HG03565 (cell line): ENCODE measurements at regions not wholly inside any gene's neighbourhood (a gene's known extent, or its start where the extent isn't known, plus 50 kb on each side); places are given as distances from the start of the nearest gene placed in this dataset.
"Not testable (repeated sequence)": the region's sequence is repeated elsewhere in the genome, so short reads cannot be mapped to it uniquely, and the experiment has no call there.

ENCODE experiments used
- ATAC-seq: cut with Tn5 transposase; IDR thresholded peaks from one replicate; pipeline ENCODE4 v1.9.1; 2021; ENCODE audit warnings: mild to moderate bottlenecking, moderate library complexity; ENCODE audit not compliant: unreplicated experiment

DNA sequence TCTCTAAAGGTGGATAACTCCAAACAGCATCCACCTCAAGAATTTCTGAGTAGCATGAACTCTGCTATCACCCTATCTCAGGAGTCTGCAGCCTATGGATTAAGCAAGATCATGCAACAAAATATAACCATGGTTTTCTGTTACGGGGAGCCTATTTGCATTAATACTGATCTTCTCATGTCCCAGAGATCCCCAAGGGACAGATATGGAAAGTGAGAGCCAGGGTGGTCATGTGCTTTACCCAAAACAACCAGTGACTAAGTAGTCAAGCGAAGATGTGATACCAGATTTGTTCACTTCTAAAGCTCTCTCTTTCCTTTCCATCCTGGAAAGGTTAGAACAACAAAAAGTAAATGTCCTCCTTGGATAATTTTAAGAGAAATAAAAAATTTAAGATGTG lies 125.1 kb downstream of the PRRX1 start:
- no peak for ATAC-seq

DNA sequence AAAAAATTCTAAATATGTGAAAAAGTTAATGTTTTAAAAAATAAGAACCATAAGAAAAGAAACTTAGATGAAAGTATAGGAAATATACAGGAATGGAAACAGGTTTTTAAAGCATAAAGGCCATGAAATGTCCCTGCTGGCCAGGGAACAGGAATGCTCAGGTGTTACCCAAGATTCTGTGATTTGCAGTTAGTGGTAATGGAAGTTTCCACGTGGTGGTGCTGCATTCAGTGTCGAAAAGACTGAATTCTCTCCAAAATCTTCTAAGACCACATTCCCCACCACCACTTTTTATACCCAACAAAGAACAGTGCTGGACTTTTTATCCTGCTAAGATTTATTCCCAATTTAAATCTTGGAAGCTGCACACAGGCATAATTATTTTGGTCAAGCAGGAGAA lies 126.2 kb downstream of the PRRX1 start:
- ATAC-seq: no peak

DNA sequence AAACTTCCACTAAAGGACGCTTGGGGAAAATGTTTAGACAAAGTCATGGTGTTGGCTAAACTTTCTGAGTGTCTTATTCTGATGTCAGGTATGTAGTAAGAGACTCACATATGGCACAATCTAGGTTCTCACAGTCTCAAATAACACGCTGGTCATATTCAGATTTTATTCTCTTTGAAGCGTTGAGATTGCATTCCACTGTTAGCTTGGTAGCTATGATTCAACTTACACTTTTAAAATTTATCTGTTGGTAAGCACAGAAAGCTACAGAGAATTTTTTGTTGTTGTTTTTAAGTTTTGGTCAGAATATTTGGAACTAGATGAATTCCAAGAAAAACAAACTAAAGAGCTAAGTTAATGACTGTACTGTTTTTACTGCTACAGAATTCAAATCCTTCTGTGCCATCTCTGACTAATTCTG lies 126.7 kb downstream of the PRRX1 start:
- ATAC-seq: no peak

DNA sequence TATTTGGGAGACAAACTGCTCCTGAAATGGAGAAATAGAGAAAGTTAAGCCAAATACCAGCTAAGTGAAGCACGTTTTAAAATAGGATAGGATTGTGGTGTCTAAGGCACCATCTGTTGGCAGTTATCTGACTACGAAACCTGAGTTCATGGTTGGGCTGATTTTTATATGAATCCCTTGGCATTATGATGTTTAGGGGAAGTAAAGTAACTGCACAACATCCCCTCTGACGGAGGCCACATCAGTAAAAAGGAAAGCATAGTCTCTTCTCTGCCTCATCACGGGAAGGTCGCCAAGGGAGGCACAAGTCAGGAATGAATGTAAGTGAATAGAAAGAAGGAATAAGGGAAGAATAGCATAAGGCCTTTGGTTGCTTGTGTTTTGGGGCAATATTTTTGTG lies 128.0 kb downstream of the PRRX1 start:
- no peak for ATAC-seq

DNA sequence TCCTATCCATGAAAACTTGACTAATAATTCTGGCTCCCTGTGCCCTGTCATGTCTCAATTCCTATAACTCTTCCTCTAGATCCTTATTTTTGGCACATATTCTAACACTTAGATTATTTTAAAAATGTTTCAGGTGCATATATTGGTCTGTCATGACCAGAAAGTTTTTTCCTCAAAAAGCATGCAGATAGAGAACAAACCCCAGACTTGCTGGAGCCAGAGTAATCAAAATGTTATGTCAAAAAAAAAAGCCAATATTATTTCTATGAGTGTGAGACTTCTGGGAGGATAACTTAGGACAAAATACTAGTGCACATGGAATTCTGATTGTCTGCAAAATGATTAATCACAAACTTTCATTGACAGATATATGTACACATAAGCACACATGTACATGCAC lies 135.1 kb upstream of the MROH9 start:
- ATAC-seq: no peak

DNA sequence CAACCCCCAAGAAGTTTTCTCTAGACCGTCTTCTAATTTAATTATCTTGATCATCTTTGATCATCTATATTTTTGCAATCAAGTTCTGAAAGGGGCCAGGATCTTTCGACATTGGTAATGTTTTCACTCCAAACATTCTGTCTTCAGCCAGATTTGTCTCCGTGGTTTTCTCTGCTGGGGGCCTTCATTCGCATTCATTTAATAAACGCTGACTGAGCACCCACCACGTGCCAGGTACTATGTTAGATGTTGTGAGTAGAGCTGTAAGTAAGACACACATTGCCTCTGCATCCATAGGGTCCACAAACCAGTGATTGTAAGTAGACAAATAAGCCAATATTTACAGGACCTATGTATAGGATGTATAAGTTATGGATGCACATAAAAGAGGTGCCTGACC lies 134.5 kb upstream of the MROH9 start:
- no peak for ATAC-seq

DNA sequence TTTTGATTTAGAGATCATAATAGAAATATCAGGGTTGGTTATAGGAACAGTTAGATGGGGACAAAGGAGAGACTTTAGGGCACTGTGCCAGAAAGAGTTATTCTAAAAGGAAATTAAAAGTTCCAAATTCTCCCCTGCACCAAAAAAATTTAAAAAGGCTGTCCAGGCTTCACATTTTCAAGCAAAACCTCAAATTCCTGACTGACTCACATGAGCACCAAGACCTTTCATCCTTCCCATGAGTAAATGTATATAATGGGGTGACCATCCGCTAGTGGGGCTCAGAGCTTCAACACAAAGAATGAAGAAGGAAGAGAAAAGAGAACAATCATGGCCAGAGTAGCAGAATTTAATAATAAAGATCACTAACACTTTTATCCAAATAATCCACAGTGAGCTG lies 131.6 kb upstream of the MROH9 start:
- ATAC-seq: no peak

DNA sequence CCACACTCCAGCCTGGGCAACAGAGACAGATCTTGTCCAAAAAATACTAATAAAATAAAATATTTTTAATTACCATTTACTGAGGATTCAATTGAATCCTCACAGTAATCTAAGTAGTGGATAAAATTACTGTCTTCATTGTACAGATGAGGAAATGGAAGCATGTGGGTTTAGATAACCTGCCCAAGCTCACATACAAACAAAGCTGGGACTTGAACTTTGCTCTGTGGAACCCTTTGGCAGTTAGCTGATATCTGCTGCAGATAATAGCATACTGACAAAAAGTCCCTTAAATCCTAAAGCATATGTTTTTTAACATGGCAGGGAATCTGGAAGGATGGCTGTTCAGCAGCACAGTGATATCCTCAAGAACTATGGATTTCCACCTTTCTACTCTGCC lies 130.9 kb upstream of the MROH9 start:
- ATAC-seq: no peak

DNA sequence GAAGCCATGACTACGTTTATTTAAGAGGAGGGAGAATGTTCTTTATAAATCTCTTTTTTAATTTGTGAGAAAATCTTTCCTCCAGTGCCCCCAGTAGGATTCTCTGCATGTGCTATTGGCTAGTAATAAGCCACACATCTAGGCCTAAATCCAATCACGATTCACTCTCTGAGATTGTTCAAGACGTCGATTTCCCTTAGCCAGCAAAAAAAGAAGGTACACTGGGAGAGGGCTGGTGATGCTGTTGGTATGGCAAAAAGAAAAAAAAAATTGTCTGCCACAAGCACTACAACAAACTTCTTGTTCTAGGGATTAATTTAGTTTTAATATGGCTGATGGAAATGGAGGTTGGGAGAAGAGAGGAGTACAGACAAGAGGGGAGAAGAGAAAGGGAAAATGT lies 130.5 kb upstream of the MROH9 start:
- ATAC-seq: no peak

DNA sequence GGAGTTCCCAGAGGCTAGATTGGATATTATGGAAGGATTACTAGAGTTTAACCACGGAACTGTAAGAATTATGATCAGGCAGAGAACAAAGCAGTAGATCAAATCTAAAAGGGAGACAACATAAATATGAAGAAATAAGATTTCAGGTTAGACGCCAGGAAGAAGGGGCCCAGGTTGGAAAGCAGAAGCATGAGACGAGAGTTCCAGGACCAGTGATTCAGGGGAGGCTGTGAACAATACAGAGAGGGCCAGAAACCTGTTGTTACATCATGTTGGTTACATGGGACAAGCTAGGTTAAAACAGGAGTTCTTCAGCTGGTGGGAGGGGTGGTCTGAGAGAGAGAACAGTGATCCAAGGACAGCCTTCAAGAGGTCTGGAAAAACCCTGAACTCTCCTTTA lies 128.4 kb upstream of the MROH9 start:
- ATAC-seq: no peak

DNA sequence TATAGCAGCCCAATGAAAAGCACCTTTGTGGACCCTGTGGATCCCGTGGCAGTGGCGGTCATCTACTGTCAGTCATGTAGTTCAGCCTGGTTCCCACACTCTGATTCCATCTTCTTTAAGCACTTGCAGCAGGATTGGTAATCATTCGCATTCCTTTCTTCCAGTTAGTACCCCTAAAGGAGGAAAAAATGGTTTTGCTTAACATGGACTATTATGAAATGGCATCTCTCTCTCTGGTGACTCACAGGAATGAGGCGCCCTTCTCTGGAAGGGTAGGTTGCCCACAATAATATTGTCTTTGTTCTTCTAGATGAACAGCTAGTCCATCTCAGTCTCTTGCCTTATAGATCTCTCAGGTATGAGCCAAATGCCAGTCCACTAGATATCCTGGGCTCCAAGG lies 127.9 kb upstream of the MROH9 start:
- ATAC-seq: no peak

DNA sequence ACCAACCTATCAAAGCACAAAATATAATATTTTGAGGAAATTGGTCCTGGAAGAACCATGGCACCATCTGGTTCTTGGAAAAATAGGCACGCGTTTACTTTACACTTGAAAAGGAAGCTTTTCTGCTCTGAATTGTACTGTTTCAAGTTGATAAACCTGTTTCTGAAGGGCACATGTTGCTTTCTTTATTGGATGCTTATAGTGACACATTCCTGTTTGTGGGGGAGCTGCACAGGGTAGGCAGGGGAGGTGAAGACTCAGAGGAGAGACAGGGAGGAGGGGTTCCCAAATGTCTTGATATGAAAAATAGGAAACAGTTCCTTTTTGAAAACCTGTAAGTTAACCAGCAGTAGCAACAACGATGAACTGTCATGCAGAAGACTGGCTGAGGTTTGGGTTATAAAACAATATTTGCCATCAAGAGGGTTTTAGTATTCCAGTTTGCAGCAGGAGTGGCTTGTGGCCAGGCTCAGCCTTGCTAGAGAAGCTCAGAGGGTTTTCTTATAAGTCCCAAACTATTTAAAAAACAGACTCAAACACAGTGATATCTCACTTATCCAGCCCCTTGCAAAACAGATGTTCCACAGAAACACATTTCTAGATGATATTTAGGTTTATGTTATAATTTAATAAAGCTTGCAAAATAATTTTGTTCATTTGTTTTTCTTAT lies 127.0 kb upstream of the MROH9 start:
- no peak for ATAC-seq

DNA sequence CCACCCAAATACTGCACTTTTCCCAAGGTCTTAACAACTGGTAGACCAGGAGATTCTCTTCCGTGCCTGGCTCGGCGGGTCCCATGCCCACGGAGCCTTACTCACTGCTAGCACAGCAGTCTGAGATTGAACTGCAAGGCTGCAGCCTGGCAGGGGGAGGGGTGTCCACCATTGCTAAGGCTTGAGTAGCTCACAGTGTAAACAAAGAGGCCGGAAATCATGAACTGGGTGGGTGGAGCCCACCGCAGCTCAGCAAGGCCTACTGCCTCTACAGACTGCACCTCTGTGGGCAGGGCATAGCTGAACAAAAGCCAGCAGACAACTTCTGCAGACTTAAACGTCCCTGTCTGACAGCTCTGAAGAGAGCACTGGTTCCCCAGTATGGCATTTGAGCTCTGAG lies 124.3 kb upstream of the MROH9 start:
- ATAC-seq: not testable (repeated sequence)

DNA sequence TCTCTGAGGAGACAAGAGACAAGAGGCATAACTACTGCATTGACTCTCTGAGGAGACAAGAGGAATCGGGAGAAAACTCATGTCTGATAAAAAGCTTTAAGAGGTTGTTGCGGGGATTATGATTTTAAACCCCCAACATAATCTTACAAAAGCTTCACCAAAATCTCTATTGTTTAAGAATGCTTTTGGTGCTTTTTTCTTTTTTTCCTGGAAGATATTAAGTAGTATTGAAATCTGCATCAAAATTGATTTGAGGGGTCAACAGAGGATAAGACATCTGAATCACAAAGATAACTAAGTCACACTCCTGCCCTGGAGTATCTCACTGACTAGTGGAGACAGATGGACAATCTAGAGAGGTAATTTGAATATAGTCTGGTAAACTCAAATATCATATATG lies 115.6 kb upstream of the MROH9 start:
- no peak for ATAC-seq

DNA sequence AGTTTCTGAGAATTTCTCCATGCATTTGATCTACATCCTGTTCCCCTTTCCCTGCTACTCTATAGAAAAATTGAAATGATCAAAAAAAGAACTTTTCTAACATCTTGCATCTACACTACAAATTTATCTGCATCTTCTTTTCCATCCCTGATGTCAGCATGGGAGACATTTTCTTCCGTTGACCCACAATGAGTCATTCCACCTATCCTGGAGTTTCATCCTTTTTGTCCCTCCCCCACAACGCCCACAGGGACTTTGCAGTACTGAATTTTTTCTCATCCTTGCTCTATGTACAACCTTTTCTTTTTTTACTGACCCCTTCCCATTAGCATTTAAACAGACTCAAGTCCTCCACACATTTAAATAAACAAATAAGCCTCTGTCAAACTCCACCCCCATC lies 112.2 kb upstream of the MROH9 start:
- ATAC-seq: no peak

DNA sequence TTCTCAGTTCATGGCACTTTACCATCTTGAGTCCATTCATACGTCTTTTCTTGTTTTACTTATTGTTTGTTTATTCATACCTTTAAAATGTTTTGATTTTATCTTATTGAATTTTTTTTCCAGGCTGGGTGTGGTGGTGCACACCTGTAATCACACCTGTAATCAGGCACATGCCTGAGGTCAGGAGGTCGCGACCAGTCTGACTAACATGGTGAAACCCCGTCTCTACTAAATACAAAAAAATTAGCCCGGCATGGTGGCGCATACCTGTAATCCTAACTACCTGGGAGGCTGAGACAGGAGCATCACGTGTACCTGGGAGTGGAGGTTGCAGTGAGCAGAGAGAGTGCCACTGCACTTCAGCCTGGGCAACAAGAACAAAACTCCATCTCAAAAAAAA lies 104.1 kb upstream of the MROH9 start:
- no peak for ATAC-seq

DNA sequence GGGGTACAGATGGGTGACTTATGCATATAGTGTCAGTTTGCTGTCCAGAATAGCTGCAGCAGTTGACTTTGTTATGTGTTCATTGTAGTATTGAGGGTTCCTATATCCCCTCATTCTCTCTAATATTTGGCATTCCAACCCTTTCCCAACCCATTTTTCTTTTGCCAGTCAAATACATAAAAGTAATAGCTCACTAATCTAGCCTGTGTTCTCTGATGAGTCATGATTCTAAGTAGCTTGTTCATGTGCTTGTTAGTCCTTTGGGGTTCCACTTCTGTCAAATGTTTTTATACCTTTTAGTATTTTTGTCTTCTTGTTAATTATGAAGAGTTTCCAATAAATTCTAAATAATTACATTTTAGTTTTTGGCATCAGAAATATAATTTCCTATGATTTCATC lies 99.2 kb upstream of the MROH9 start:
- ATAC-seq: no peak

DNA sequence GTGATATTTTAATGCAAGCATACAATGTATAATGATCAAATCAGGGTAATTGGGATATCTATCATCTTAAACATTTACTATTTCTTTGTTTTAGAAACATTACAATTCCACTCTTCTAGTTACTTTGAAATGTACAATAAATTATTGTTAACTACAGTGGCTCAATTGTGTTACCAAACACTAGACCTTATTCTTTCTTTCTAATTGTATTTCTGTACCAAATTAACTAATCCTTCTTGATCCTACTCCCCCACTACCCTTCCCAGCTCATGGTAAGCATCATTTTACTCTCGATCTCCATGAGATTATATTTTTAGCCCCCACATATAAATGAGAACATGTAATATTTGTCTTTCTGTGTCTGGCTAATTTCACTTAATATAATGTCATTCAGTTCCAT lies 95.0 kb upstream of the MROH9 start:
- no peak for ATAC-seq

DNA sequence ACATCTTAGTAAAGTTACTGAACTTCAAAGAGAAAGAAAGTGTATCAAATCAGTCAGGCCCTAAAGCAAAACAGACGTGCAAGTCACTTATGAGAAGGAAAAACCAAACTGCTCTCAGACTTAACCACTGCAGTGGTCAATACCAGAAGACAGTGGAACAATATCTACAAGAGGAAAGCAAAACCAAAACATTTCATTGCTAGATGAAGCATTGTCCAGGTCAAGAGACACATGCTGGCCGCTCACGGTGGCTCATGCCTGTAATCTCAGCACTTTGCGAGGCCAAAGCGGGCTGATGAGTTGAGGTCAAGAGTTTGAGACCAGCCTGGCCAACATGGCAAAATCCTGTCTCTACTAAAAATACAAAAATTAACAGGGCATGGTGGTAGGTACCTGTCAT lies 82.0 kb upstream of the MROH9 start:
- ATAC-seq: peak; percentile 95

DNA sequence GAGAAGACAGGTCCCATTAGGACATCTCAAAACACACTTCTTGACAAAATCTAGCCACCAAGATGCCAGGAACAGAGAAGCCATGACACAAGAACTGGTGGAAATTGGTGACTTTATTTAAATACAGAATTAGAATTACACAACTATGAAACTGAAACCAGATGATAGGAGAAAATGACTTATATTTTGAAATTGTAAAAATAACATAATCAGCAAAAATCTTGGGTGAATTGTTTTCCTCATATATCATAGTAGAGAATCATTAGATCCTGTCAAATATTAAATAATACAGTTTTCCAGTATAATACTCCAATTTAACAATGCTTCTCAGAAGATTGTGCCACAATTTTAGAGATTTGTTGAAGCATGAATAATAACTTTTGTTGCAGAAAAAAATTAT lies 81.5 kb upstream of the MROH9 start:
- no peak for ATAC-seq

DNA sequence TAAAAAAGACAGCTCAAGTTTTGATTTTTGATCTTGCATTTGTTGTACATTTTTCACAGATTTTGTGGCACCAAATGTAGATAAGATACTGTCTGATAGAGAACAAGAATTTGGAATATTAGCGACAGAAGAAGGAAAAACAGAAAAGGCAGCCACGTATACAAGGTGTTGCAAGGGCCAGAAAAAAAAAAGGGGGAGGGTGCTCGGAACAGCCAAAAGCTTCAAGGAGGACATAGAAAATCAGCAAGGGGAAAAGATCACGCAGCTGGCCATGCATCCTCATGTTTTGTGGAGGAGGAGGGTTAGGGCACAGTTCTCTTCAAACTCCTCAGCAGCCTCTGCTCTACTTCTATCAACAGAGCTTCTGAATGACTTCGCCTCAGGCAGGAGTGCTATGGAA lies 80.7 kb upstream of the MROH9 start:
- ATAC-seq: no peak

DNA sequence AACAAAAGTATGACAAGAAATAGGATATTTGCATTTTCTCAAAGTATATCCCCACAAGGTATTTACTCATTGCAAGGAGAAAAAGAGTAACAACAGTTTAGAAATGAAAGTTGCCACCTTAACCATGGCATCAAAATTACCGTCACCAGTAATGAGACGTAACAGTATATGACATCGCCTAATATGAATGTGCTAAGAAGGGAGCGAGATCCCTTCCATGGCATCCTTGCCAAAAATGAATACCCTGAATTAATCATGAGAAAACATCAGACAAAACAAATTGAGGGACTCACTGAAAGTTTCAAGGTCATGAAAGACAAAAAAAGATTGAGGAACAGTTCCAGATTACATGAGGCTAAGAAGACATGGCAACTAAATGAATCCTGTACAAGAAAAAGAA lies 78.9 kb upstream of the MROH9 start:
- ATAC-seq: no peak

DNA sequence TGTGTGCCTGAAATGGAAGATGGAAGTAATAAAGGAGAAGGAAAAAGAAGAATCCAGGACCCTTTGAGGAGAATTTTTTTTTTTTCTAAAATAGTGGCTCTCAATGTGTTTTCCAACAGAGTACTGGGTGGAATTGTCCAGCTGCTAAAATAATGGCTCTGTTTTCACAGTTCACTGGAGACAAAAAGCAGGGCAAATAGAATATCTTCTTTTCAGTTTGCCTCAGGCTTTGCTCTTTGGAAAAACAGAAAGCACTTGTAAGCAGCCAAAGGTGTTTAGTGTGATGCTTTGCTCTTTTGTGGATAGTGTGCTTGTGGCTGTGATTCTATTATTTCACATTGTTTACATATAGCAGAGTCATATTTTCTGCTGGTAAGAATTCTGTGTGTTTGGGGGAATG lies 77.4 kb upstream of the MROH9 start:
- ATAC-seq: no peak

DNA sequence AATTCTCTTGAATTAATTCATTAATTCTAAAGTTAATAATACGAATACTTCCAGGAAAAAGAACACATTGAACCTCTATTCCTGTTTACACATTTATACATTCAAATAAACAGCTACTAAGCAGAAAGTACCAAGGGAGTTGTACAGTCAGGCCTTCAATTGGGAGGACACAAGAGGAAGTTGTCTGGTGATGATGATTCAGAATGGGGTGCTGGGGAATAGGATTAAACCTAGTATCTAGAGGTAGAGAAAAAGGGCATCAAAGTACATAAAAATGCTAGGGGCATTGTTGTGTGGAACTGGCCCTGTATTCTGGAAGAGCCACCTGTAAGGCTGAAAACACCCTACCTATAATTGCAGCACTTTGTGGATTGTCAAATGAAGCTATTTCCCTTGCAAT lies 71.7 kb upstream of the MROH9 start:
- ATAC-seq: no peak
